Hypothalamus (tissue), 51 donors: ENCODE measurements at regions not wholly inside any gene's neighbourhood (a gene's known extent, or its start where the extent isn't known, plus 50 kb on each side); places are given as distances from the start of the nearest gene placed in this dataset.
"Not testable (repeated sequence)": the region's sequence is repeated elsewhere in the genome, so short reads cannot be mapped to it uniquely, and the experiment has no call there.

Experiments used
- DNase-seq, 51 donors: peaks; one replicate each; lab custom pipeline; 2025; lab: John Stamatoyannopoulos, UW

DNA sequence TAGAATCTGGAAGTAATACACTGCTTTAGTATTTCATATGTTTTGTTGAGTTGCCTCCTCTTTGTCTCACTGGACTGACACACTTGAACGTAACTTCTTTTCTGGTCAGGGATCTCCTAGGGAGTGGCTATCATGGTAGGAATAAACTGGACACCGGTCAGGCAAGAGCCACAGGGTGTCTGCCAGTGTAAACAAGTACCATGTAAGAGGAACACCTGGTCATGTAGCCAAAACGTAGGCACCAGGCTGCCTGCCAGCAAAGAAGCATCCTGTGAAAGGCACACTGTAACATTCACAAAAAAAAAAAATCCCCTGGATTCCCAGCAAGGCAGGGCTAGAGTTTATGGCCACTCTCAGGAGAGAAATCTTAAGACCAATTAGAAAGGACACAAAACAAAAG lies 372.8 kb upstream of the RND3 start:
- no peak for DNase-seq

DNA sequence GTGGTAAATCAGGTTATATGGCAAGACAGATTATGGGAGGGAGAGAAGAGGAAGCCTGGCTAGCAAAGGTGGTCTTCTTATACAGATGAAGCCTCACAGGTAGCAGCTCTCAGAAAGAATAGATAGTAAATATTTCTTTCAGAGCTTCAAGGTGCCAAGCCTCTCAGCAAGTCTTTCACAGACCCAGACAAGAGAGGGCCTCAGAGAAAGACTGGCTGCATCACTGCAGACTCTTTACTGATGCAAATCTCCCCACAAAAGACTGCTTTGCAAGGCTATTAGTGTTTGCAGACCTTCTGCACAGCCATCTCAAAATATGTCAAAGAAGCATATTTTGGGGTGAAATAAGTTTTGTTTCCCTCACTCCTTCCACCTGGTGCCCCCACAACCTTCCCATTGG lies 372.4 kb upstream of the RND3 start:
- DNase-seq, result no peak

DNA sequence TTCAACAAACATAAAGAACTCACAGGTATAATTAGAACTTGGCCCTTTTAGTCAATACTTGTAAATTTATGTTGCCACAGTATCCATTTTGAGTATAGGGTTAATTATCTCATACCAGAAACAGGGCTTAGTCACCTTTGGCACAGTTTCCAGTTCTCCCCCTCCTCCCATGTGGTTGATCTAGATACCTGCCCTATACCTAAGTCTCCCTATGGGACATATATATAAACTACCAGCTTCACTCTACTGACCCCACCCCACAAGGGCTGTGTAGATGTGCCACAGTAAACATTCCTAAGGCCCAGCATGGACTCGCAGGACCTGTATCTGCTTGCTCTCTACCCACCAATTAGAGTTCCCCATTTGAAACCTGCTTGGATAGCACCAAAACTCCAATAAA lies 371.7 kb upstream of the RND3 start:
- no peak for DNase-seq

DNA sequence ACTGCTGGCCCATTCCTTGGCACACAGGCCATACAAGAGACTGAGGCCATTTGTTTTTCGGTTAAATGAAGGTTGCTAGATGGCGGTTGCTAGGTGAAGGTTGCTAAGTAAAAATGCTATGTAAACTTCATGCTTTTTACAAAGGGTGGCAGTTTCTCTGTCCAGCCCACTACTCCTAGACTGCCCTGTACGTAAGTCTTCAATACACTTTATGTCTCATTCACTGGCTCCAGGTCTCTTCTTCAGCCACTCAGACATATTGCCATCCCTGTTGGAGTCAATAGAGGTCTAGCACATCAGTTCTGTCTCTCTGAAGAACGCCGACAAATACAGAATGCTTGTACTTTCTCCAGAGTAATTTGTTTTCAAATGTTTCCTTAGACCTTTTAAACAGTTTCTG lies 370.9 kb upstream of the RND3 start:
- no peak for DNase-seq

DNA sequence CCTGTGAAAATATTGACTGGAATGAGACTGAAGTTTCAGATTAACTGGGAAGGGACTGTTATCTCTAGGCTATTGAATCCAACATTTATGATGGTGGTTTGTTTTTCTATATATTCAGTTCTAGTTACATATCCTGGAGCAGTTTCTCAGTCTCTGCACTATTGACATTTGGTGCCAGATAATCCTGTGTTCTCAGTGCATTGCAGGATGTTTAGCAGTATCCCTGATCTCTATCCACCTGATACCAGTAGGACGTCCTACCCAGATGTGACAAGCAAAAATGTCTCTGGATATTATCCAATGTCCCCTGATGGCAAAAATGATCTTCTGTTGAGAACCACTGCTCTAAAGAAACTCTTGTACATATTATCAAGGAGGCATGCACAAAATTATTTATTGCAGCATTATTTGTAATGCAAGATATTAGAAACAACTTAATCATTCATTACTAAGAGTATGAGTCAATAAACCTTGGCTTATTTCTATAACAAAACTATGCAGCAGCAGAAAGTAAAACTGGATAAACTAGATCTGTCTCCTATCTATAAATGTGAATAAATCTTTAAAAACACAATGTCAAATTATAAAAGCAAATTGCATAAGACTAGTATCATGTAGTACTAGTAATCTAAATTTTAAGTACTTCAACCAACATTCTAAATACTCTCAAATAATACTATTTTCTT lies 369.3 kb upstream of the RND3 start:
- DNase-seq, result no peak

DNA sequence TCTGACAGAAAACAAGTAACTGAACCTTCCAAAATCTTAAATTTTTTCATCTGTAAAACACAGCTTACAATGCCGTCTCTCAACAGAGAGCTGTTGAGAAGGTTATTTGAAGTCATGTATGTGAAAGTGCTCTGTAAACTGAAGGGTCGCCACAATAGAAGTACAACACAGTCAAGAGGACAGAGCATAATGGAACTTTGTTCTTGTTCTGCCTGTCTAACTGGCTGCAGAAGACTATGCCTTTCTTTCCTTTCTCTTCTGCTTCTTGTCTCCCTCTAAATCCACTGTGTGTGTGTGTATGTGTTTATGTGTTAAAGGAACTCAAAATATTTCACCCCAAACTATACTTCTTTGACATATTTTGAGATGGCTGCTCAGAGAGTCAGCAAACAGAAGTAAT lies 365.8 kb upstream of the RND3 start:
- no peak for DNase-seq

DNA sequence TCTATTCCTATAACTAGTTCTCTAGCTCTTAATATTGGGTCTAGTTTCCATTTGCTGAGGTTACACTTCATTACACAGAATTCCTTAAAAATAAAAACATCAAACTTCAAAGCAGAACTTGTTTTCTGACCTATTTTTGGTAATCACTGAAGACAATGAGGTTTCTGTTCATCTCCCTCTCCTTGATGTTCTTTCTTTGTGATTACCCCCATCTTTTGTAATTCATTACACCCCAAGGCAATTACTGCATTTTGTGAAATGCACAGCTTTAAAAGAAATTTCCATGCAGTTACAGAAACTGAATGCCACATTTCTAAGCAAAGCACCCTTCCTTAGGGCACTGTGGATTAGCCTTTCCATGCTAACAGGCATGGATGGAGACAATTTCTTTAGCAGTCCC lies 363.2 kb upstream of the RND3 start:
- DNase-seq, result no peak

DNA sequence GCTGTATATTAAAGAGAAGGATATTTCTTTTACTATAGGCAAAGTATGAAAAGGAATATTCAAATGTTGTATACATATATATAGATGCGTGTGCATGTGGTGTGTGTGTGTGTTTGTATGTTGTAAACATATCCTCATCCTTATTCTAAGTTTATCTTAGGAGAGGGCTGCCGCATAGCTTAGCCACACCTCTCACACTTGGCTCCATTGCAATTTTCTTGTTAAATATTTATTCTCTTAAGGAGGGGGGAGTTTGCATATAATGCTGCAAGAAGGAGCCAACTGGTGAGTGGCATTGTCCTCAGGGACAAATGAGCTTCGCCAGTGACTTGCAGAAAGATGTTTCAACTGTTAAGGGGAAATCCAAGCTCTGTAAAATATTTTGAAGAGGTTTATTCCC lies 360.1 kb upstream of the RND3 start:
- no peak for DNase-seq

DNA sequence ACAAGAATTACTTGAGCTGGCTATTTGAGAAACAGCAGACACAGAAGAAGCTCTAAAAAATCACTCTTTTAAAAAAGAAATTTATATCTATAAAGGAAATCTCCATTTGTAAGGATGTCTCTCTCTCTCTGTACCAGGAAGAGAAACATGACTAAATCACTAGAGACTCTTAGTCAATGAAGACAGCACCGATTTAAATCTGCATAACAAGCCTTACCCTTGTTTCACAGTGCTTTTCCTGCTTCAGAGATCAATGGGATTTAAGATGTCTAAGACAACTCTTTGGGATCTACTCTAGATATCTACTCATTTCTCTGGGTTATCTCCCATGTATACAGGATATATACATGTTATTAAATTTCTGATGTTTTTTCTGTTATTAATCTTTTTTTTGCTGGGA lies 359.2 kb upstream of the RND3 start:
- no peak for DNase-seq

DNA sequence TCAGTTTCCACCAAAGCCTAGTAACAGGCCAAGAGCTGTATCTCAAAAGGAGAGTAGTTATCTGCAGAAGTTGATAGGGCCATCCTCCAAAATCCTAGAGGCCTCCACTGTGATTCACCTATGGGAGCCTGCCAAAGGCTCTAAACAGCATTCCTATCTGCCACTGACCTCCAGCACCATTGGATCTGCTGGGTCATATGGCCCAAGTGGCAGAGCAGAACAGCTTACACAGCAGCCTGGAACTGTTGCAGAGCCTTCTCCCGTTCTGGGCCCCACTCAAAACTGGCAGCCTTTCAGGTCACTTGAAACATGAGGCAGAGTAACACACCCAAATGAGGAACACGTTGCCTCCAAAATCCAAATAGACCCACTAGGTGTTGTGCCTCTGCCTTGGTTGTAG lies 345.2 kb upstream of the RND3 start:
- no peak for DNase-seq

DNA sequence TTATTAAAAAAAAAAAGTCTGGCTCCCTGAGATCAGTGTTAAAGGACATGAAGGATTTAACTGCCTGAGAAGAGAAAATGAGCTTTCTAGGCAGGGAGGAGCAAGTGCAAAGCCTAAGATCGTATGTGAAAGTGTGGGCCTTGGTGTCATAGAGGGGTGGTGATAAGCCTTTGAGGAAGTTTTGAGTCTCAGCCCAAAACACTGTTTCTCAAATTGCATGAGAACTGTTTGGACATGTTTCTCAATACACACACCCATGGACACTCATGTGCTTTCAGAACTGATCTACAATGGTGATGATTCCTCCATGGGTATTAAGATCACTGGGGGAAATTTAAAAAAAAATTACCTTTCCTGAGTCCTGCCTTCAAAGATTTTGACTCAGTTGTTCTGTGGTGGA lies 336.7 kb upstream of the RND3 start:
- DNase-seq, result no peak

DNA sequence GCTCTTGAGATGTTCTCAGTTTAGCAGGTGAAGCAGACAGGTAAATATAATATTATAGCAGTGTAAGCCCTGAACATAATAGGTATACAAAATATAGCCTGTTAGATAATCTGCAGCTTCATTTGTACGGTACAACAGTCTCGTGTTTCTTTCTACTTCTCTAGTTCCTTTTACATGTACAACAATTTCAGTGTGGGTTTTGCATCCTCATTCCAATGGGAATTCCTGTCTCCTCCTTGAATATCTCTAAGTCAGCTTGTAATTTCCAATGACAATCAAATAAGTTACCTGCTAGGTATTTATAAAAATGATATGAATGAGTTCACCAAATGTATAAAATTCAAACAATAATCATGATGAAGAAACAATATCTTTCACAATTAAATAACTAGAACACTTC lies 330.0 kb upstream of the RND3 start:
- no peak for DNase-seq

DNA sequence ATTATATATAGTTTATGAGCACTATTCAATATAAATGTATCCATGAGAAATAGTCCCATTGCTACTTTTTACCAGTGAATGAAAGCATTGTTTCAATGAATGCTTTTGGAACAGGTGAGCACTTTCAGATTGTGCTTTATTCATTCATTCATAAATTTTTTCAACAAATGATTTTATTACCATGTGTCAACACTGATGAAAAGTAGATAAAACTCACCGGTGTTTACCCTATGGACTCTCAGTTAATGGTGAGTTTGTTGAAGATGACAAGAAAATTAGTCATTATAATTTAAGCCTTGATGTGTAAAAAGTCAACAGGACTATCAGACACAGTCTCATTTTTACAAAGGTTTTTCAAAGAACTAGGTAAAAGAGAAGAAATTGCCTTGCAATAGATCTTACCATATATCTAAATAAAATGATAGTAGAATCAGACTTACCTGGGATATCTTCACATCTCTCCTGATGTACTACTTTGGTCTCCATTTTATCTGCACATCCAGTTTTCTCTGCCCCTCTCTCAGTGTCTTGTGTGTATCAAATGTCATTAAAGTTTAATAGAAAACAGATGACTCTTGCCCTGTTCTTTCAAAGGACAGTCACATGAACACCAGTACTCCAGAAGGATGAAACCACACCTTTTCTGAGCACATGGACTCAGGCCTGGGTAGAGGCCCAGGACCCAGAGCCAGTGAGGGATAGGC lies 325.3 kb upstream of the RND3 start:
- no peak for DNase-seq

DNA sequence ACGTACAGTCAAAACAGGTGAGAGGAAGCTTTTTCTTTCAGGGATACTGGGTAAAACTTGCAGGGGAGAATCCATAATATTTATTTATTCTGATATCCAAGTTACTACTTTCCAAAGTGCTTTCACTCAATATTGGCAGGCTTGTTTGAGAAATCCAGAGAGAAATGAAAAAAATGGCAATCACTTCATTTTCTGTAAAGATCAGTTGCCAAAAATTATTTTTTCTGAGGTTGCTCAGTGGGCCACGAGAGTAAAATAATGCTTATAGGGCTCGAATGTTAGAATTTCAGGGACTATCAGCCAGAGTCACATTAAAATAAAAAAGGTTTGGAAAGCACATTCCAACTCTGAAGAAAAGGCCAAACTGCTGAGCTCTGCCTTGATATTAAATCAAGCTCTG lies 324.6 kb upstream of the RND3 start:
- DNase-seq, result no peak

DNA sequence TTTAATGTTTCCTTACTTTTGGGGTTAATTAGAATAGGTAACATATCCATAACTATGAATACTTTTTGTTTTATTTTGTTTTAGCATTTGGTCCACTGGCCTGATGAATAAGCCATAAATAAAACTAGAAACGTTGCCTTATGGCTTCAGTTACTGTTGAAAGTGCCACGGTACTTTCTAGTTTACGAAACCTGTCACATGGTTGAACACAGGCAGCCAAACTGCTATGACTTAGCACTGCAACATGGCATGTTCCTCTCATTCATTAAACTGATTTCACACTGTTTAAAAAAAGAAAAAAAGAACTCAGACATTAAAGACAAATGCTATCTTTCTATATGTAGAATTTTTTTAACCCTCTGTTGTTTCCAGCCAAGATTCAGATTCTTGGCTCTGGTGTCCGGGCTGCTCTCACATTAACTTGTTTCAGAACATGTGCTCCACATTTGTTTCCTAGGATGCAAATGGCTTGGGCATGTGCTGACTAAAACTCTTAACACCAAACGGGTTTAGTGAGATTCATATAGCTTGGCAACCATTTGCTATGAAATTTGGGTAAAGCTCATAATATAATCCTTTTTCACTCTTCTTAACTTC lies 323.9 kb upstream of the RND3 start:
- DNase-seq, result no peak

DNA sequence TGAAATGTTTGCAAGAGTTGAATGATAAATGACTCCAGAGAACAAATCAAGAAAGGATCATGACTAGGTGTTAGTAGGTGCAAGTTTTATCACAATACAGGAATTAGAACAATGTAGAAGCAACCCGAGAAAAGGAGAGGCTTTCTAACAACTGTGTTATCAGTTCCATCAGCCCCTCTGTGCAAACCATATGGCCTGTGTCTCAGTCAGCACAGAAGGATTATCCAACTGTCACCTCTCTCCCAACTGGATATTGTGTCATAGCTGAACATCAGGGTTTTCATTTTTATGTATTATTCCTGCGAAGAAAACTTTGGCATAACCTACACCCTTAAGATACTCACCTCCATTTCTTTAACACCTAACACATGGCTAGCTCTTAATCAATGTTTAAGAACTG lies 321.6 kb upstream of the RND3 start:
- no peak for DNase-seq

DNA sequence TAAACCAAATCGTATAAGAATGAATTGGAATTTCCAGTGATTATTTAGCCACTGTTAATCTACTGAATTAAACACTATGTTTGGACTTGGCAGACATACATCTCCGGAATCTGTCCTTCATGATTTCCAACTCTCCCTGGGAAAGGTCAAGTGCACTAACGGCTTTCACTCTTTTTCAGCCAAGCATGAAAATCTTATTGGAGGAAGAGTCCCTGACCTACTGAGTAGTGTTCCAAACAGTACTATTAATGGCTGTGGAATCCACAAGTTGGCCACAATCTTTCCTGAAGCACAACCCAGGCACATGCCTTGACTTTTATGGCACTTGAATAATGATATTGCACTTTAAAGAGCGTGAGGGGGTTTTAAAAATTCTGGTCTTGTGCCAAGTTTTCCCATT lies 318.9 kb upstream of the RND3 start:
- no peak for DNase-seq

DNA sequence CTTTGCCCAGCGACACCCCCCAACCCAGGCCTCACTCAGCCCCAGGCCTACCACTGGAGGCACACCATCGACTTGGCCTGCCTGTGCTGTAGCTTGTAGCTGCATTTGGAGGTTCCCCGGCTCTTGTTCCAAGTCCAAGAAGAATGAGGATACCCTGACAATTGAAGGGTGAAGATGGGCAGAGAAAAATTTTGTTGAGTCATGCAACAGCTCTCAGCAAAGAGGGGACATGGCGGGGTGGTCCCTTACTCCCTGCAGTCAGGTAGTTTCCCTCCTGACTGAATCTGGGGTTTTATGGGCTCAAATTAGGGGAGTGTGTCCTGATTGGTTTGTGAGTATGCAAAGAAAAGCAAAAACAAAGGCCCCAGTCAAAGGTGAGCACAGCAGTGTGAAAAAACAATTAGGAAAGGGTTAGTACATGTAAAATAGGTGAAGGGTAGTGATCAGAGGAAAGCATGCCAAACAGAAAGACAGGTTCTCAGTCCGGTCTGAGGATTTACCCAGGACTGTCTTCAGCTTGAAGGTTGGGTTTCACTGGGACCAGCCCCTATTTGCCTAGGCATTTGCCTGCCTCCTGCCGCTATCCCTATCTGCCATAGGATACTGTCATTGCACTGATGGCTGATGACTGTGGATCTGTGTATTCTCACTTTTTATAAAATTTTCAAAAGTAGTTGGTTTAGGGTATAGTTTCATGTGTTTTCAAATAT lies 316.4 kb upstream of the RND3 start:
- DNase-seq, result no peak

DNA sequence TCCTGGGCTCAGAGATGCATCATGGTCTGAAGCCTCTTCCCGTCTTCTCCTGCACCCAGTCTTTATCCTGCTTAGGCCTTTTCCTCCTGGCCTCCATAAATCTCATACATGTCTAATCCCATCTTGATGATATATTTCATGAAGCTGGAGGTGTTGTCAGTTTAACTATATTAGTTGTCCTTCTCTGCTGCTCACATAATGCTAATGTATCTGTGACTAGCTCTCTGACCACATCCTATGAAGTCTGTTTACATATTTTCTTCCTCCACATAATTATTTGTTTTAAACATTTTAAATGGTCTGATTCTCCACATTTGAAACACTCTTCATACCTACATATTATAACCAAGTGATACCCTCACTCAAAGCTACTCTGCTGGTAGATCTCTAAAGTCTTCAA lies 315.2 kb upstream of the RND3 start:
- no peak for DNase-seq

DNA sequence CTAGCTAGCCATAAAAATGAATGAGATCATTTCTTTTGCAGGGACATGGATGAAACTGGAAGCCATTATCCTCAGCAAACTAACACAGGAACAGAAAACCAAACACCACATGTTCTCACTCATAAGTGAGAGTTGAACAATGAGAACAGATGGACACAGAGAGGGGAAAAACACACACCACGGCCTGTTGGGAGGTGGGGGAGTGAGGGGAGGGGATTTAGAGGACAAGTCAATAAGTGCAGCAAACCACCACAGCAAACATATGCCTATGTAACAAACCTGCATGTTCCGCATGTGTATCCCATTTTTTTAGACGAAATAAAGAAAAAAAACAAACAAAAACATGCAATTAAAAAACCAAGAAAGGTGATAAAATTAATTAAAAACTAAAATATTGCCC lies 308.8 kb upstream of the RND3 start:
- not testable (repeated sequence) for DNase-seq

DNA sequence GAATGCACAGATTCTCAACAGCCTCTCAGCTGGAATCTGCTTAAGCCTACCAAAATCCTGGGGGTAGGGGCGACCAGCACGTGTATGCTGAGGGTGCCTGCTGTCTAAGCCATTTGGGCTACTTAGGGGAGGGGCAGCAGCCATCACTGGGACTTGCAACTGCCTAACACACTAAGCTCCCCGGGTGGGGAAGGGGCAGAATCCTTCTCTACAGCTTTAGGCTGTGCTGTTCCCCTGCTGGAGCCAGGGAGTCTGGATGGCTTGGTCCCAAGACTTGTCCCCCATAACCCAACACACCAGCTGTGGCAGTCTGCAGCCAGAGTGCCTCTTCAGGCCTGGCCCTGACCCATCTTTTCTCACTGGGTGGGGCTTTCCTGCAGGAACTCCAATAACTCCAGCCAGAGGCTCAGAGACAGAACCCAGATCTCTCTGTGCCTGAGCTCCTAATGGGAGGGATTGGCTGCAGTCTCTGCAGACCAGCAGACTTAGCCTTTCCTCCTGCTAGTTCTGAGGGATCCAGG lies 305.4 kb upstream of the RND3 start:
- no peak for DNase-seq

DNA sequence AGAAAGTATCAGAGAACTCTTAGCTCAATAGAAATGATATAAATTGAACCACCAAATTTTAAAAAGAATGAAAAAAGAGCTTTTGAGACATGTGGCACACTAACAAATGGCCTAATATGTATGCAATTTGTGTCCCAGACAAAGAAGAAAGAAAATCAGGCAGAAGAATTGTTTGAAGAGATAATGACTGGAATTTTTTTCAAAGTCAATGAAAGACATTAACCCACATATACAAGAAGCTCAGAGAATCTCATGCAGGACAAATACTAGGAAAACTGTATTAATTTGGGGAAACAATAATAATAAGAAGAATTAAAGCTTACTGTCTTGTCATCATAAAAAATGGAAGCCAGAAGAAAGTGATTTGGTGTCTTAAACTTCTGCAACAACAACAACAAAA lies 304.1 kb upstream of the RND3 start:
- no peak for DNase-seq
